HG02973 (cell line): ENCODE measurements at regions not wholly inside any gene's neighbourhood (a gene's known extent, or its start where the extent isn't known, plus 50 kb on each side); places are given as distances from the start of the nearest gene placed in this dataset.

Experiments used
- ATAC-seq: cut with Tn5 transposase; IDR thresholded peaks from one replicate; pipeline ENCODE4 v1.9.1; 2021; ENCODE audit warnings: moderate library complexity; ENCODE audit not compliant: unreplicated experiment

- no peak for ATAC-seq
Measured at GRCh38 chr2:8224347-8225190, 457.3 kb upstream of the ID2 start.

- no peak for ATAC-seq
Measured at GRCh38 chr2:8225266-8225665, 456.6 kb upstream of the ID2 start.

GRCh38 chr2:8225798-8226197, 456.1 kb upstream of the ID2 start:
- ATAC-seq, result no peak

- peak; percentile 77 for ATAC-seq
Measured at GRCh38 chr2:8229546-8229986, 452.3 kb upstream of the ID2 start.

GRCh38 chr2:8230466-8230865, 451.4 kb upstream of the ID2 start:
- no peak for ATAC-seq

GRCh38 chr2:8231902-8232301, 450.0 kb upstream of the ID2 start:
- no peak for ATAC-seq

GRCh38 chr2:8232871-8233270, 449.0 kb upstream of the ID2 start:
- ATAC-seq, result no peak

GRCh38 chr2:8234253-8234652, 447.6 kb upstream of the ID2 start:
- ATAC-seq, result peak; percentile 42

- ATAC-seq, result peak; percentile 92
Measured at GRCh38 chr2:8234757-8235374, 447.0 kb upstream of the ID2 start.

- ATAC-seq, result no peak
Measured at GRCh38 chr2:8235419-8235818, 446.4 kb upstream of the ID2 start.

GRCh38 chr2:8236391-8236790, 445.5 kb upstream of the ID2 start:
- ATAC-seq, result no peak

- no peak for ATAC-seq
Measured at GRCh38 chr2:8238521-8239230, 443.2 kb upstream of the ID2 start.

GRCh38 chr2:8239531-8240088, 442.2 kb upstream of the ID2 start:
- no peak for ATAC-seq

- no peak for ATAC-seq
Measured at GRCh38 chr2:8241317-8241716, 440.5 kb upstream of the ID2 start.

GRCh38 chr2:8242739-8243138, 439.1 kb upstream of the ID2 start:
- ATAC-seq, result no peak

GRCh38 chr2:8243748-8244400, 438.0 kb upstream of the ID2 start:
- no peak for ATAC-seq

- no peak for ATAC-seq
Measured at GRCh38 chr2:8244639-8245038, 437.2 kb upstream of the ID2 start.

- no peak for ATAC-seq
Measured at GRCh38 chr2:8246137-8246536, 435.7 kb upstream of the ID2 start.

GRCh38 chr2:8247905-8248622, 433.8 kb upstream of the ID2 start:
- ATAC-seq, result no peak

- ATAC-seq, result no peak
Measured at GRCh38 chr2:8248623-8248957, 433.3 kb upstream of the ID2 start.

- ATAC-seq, result no peak
Measured at GRCh38 chr2:8249141-8249540, 432.7 kb upstream of the ID2 start.
